ENCODE measurements at regions not wholly inside any gene's neighbourhood (a gene's known extent, or its start where the extent isn't known, plus 50 kb on each side); places are given as distances from the start of the nearest gene placed in this dataset.

DNA sequence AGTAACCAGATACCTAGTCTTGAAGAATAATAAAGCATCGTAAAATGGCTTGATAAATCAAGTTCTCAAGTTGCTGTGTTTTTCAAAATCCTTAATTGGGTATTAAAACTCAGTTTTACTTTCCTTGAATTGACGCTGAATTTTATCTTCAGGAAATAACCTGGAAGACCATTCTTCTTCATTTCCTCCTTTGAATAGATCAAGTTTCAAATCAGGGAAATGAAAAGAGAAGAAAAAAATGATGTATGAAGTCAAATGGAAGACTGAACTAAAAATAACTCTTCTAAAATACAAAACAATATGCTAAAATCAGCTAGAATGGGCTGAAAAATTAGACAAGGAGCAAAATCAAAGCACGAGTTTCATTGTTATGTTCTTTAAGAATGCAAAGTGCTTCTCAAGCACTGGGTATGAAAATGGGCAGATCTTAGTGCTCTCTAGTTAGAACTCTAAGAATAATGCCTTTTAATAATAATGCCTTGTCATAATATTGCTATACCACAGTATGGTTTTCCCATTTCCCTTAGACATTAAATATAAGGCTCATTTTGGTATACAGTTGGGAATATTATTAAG, 54.6 kb upstream of the CLEC14A start:
- Histone ChIP-seq H3K4me1 (ENCODE audit: control insufficient read depth, insufficient read depth, low read length, poor library complexity, severe bottlenecking) (no peaks in the 10 kb centered on the region), H3K27ac (ENCODE audit: insufficient read depth, low read length, poor library complexity, severe bottlenecking) (no peak overlapping the region), H3K27me3 (replicated peaks; ENCODE audit: control insufficient read depth, insufficient read depth, low read length, poor library complexity, severe bottlenecking) (no peaks in the 10 kb centered on the region), H3K9me3 (ENCODE audit: control insufficient read depth, low read length) (no peaks in the 10 kb centered on the region), H3K36me3 (ENCODE audit: control insufficient read depth, insufficient read depth, low read length) (no peaks in the 10 kb centered on the region), H3K4me3 (ENCODE audit: insufficient read depth, low read depth, low read length, poor library complexity, severe bottlenecking) (no peak overlapping the region)
- DNase-seq, result no peak

DNA sequence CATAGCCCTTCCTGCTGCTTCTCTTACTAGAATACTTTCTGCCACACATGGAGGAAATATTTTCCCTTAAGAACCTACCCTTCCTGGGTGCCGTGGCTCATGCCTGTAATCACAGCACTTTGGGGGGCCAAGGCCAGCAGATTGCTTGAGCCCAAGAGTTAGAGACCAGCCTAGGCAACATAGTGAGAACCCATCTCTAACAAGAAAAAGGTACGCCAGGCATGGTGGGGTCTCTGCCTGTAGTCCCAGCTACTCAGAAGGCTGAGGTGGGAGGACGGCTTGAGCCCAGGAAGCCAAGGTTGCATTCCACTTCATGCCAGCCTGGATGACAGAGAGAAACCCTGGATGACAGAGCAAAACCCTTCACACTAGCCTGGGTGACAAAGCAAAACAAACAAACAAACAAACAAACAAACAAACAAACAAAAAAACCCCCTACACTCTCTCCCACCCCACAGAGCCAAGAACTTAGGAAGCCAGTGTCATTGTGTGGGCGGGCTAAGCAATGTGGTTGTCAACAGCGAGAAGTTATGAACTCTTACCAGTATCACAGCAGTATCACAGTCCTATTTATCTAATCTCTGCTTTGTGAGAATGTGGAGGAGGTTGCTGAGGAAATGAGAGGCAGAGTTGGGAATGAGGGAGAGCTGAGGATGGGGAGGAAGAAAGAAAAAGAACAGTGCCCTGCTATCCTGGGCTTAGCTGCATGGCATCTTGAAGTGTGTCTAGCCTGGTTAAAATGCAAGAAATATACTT, 53.8 kb upstream of the CLEC14A start:
- no peak for DNase-seq
- no peak overlapping the region for H3K27ac ChIP-seq (ENCODE audit: insufficient read depth, low read length, poor library complexity, severe bottlenecking)
- H3K4me1 ChIP-seq (ENCODE audit: control insufficient read depth, insufficient read depth, low read length, poor library complexity, severe bottlenecking), result no peaks in the 10 kb centered on the region
- H3K36me3 ChIP-seq (ENCODE audit: control insufficient read depth, insufficient read depth, low read length), result no peaks in the 10 kb centered on the region
- H3K9me3 ChIP-seq (ENCODE audit: control insufficient read depth, low read length), result no peaks in the 10 kb centered on the region
- no peaks in the 10 kb centered on the region for H3K27me3 ChIP-seq (replicated peaks; ENCODE audit: control insufficient read depth, insufficient read depth, low read length, poor library complexity, severe bottlenecking)
- no peak overlapping the region for H3K4me3 ChIP-seq (ENCODE audit: insufficient read depth, low read depth, low read length, poor library complexity, severe bottlenecking)
